ENCODE measurements at regions not wholly inside any gene's neighbourhood (a gene's known extent, or its start where the extent isn't known, plus 50 kb on each side); places are given as distances from the start of the nearest gene placed in this dataset.
"Not testable (repeated sequence)": the region's sequence is repeated elsewhere in the genome, so short reads cannot be mapped to it uniquely, and the experiment has no call there.

- Histone ChIP-seq H3K4me3 (no peak overlapping the region), H3K27me3 (ENCODE audit: low read depth) (no peaks in the 10 kb centered on the region), H3K9me3 (no peaks in the 10 kb centered on the region), H3K36me3 (no peaks in the 10 kb centered on the region), H3K27ac (no peak overlapping the region), H3K4me1 (no peaks in the 10 kb centered on the region)
- DNase-seq (no peak), ATAC-seq (no peak)
- no peak for TF ChIP-seq CTCF (IDR thresholded peaks at IDR 0.05)
- intact Hi-C loops (cut with DNase I): no loop called here
Measured at GRCh38 chr6:61168878-61169277, 1117.1 kb downstream of the KHDRBS2 start.

DNA sequence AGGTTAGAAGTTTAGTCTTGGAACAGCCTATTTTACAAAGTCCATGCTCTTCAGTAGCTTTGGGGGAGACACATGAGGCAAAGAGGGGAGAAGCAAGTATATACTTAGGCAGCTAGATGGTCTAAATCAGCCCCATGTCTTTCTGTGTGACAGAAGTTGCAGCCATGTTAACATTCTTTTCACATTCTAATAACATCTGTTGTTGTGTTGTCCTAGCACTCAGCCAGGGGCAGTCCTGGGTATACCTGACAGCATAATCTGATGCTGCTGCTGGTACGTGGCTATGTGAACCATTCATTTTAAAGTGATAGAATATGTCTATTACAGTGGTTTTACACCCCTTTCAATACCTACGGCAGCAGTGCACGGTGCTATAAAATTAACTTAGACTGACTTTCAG, 1137.0 kb downstream of the KHDRBS2 start:
- H3K27ac ChIP-seq; intact Hi-C loops (cut with DNase I); ATAC-seq; H3K9me3 ChIP-seq; H3K4me3 ChIP-seq; DNase-seq; H3K4me1 ChIP-seq; H3K36me3 ChIP-seq; H3K27me3 ChIP-seq (ENCODE audit: low read depth): not testable (repeated sequence)

DNA sequence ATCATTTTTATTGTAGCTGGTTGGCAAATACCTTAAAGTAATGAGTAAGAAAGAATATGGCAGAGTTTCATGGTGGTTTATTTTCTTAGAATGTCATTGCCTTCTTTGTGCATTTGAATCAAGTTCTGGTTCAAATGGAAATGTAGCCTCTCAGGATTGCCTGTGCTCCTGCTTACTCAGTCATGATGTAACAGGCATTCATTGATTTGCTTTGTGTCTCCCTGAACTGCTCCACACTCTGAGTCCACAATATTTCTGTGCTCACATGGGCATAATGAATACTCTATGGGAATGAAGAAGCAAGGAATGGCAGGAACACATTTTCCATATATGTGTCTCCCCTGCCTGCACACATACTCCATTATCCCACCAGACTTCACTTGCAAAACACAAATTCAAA, 1143.8 kb downstream of the KHDRBS2 start:
- H3K4me3 ChIP-seq; DNase-seq; intact Hi-C loops (cut with DNase I); ATAC-seq; H3K4me1 ChIP-seq; H3K9me3 ChIP-seq; H3K27ac ChIP-seq; H3K36me3 ChIP-seq; H3K27me3 ChIP-seq (ENCODE audit: low read depth): not testable (repeated sequence)

DNA sequence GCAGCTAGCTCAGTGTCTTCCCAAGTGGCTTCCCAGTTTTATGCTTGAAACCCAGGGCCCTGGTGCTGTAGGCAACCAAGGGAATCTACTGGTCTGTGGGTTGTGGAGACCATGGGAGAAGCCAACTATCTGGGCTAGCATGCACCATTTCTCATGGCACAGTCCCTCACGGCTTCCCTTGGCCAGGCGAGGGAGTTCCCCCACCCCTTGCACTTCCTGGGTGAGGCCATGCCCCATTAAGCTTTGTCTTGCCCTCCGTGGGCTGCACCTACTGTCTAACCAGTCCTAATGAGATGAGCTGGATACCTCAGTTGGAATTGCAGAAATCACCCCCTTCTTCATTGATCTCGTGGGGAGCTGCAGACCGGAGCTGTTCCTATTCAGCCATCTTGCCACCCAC, 1152.0 kb downstream of the KHDRBS2 start:
- TF ChIP-seq CTCF (IDR thresholded peaks at IDR 0.05): no peak
- H3K27ac ChIP-seq: no peak overlapping the region
- intact Hi-C loops (cut with DNase I): no loop called here
- H3K27me3 ChIP-seq (ENCODE audit: low read depth): no peaks in the 10 kb centered on the region
- H3K9me3 ChIP-seq: no peaks in the 10 kb centered on the region
- no peak for ATAC-seq
- DNase-seq: peak; percentile 18
- no peaks in the 10 kb centered on the region for H3K36me3 ChIP-seq
- no peak overlapping the region for H3K4me3 ChIP-seq
- no peaks in the 10 kb centered on the region for H3K4me1 ChIP-seq

DNA sequence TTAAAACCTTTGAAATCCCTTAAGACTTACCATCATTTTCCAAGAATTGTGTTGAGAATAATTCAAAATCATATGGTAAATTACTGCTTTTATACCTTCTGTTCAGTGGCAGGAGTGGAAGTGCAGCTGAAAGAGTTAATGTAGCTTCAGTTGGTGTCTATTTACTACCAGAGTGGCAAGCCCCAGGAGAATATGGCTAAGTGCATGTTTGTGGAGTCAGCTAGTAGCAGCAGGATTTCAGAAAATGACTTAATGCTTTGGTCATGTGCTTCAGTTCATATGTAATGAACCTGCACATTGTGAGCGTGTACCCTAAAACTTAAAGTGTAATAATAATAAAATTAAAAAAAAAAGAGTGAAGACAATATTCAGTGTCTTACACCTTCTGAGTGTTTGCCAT, 1171.8 kb downstream of the KHDRBS2 start:
- H3K9me3 ChIP-seq; intact Hi-C loops (cut with DNase I); H3K4me1 ChIP-seq: not testable (repeated sequence)

DNA sequence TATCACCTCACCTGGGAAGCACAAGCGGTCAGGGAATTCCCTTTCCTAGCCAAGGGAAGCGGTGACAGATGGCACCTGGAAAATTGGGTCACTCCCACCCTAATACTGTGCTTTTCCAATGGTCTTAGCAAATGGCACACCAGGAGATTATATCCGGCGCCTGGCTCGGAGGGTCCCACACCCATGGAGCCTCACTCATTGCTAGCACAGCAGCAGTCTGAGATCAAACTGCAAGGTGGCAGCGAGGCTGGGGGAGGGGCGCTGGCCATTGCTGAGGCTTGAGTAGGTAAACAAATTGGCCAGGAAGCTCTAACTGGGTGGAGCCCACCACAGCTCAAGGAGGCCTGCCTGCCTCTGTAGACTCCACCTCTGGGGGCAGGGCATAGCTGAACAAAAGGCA, 1178.1 kb downstream of the KHDRBS2 start:
- H3K9me3 ChIP-seq; H3K4me3 ChIP-seq; intact Hi-C loops (cut with DNase I); ATAC-seq; H3K27me3 ChIP-seq (ENCODE audit: low read depth); H3K27ac ChIP-seq; DNase-seq; H3K4me1 ChIP-seq; H3K36me3 ChIP-seq: not testable (repeated sequence)

More for the DNA sequence above, 1171.8 kb downstream of the KHDRBS2 start:
- not testable (repeated sequence) for ATAC-seq; H3K27me3 ChIP-seq (ENCODE audit: low read depth); H3K27ac ChIP-seq; H3K4me3 ChIP-seq; H3K36me3 ChIP-seq; DNase-seq

DNA sequence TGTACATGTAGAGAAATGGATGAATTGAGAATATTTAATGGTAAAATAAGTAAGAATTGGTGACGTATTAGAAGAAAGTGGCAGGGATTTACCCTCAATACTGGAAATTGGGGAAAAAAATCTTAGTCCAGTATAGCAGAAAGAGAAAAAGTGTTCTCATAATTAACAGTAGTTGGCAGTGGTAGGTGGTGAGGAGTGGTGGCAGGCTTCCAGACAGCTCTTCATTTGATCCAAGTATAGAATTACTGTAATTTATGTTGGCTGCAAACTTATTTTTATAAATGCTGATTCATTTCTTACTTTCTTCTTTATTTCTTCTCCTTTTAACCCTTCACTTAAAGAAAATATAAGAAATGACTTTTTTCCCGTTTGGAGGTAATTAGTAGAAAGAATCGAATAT, 1182.4 kb downstream of the KHDRBS2 start:
- not testable (repeated sequence) for H3K27ac ChIP-seq

GRCh38 chr6:61100072-61100471, 1186.0 kb downstream of the KHDRBS2 start:
- no peaks in the 10 kb centered on the region for H3K9me3 ChIP-seq
- H3K36me3 ChIP-seq: no peaks in the 10 kb centered on the region
- no peak for ATAC-seq
- no peaks in the 10 kb centered on the region for H3K27me3 ChIP-seq (ENCODE audit: low read depth)
- TF ChIP-seq CTCF (IDR thresholded peaks at IDR 0.05): no peak
- H3K27ac ChIP-seq: no peak overlapping the region
- no peaks in the 10 kb centered on the region for H3K4me1 ChIP-seq
- no peak for DNase-seq
- intact Hi-C loops (cut with DNase I): no loop called here
- no peak overlapping the region for H3K4me3 ChIP-seq

More for the DNA sequence above, 1182.4 kb downstream of the KHDRBS2 start:
- H3K27me3 ChIP-seq (ENCODE audit: low read depth); H3K4me3 ChIP-seq; H3K9me3 ChIP-seq; H3K36me3 ChIP-seq; H3K4me1 ChIP-seq; DNase-seq; ATAC-seq; intact Hi-C loops (cut with DNase I): not testable (repeated sequence)

GRCh38 chr6:61099561-61099960, 1186.5 kb downstream of the KHDRBS2 start:
- H3K9me3 ChIP-seq; H3K27ac ChIP-seq; H3K4me1 ChIP-seq; intact Hi-C loops (cut with DNase I); H3K27me3 ChIP-seq (ENCODE audit: low read depth); H3K36me3 ChIP-seq; DNase-seq; ATAC-seq; H3K4me3 ChIP-seq: not testable (repeated sequence)

- H3K9me3 ChIP-seq; H3K4me3 ChIP-seq; H3K4me1 ChIP-seq; H3K36me3 ChIP-seq; DNase-seq; H3K27ac ChIP-seq; intact Hi-C loops (cut with DNase I); H3K27me3 ChIP-seq (ENCODE audit: low read depth): not testable (repeated sequence)
- ATAC-seq: peak; percentile 47 to 83
Measured at GRCh38 chr6:61087986-61088385, 1198.0 kb downstream of the KHDRBS2 start.
